MM.1S (cell line): ENCODE measurements at regions not wholly inside any gene's neighbourhood (a gene's known extent, or its start where the extent isn't known, plus 50 kb on each side); places are given as distances from the start of the nearest gene placed in this dataset.

Experiments used
- DNase-seq: peaks from one replicate; pipeline ENCODE4 v3.0.0-alpha.2; 2015
- H2AFZ ChIP-seq: fragments of 300-600 bp; sonication (generic); 2 replicates; pipeline ENCODE4 v1.6.0; 2016; ENCODE audit warnings: antibody characterized with exemption, low read length
- H3F3A ChIP-seq: fragments of 300-600 bp; sonication (generic); 2 replicates; pipeline ENCODE4 v1.6.1; 2016; ENCODE audit warnings: mild to moderate bottlenecking, antibody characterized with exemption, low read length, moderate library complexity, mixed read lengths; ENCODE audit not compliant: insufficient read depth
- H3K27ac ChIP-seq: fragments of 300-600 bp; sonication (generic); 2 replicates; pipeline ENCODE4 v1.5.1; 2016; ENCODE audit warnings: mild to moderate bottlenecking, low read length
- H3K27me3 ChIP-seq: fragments of 300-600 bp; sonication (generic); replicated peaks from 2 replicates; pipeline ENCODE4 v1.6.0; 2016; ENCODE audit warnings: low read length; ENCODE audit not compliant: insufficient read depth
- H3K36me3 ChIP-seq: fragments of 300-600 bp; sonication (generic); replicated peaks from 2 replicates; pipeline ENCODE4 v1.6.1; 2016; ENCODE audit warnings: mild to moderate bottlenecking, low read length, mixed read lengths; ENCODE audit not compliant: insufficient read depth
- H3K4me1 ChIP-seq: fragments of 300-600 bp; sonication (generic); 2 replicates; pipeline ENCODE4 v1.6.1; 2016; ENCODE audit warnings: low read length, mixed read lengths
- H3K4me2 ChIP-seq: fragments of 300-600 bp; sonication (generic); 2 replicates; pipeline ENCODE4 v1.6.0; 2016; ENCODE audit warnings: low read depth, low read length
- H3K4me3 ChIP-seq: fragments of 300-600 bp; sonication (generic); 2 replicates; pipeline ENCODE4 v1.5.1; 2016; ENCODE audit warnings: low read length, mixed read lengths
- H3K79me2 ChIP-seq: fragments of 300-600 bp; sonication (generic); 2 replicates; pipeline ENCODE4 v1.6.1; 2016; ENCODE audit warnings: mixed run types, low read length, mixed read lengths
- H3K9ac ChIP-seq: fragments of 300-600 bp; sonication (generic); 2 replicates; pipeline ENCODE4 v1.6.1; 2016; ENCODE audit warnings: low read length, mixed read lengths
- H3K9me2 ChIP-seq: fragments of 300-600 bp; sonication (generic); replicated peaks from 2 replicates; pipeline ENCODE4 v1.6.1; 2016; ENCODE audit warnings: mild to moderate bottlenecking, low read length, mixed read lengths; ENCODE audit not compliant: insufficient read depth
- H3K9me3 ChIP-seq: fragments of 300-600 bp; sonication (generic); replicated peaks from 2 replicates; pipeline ENCODE4 v1.6.1; 2016; ENCODE audit warnings: mild to moderate bottlenecking, low read length, mixed read lengths; ENCODE audit not compliant: insufficient read depth
- H4K20me1 ChIP-seq: fragments of 300-600 bp; sonication (generic); 2 replicates; pipeline ENCODE4 v1.6.1; 2016; ENCODE audit warnings: mild to moderate bottlenecking, low read length, moderate library complexity, mixed read lengths; ENCODE audit not compliant: insufficient read depth
- EZH2 ChIP-seq: fragments of 300-600 bp; sonication (generic); optimal IDR thresholded peaks from 2 replicates; pipeline ENCODE3; 2017; ENCODE audit warnings: low read depth, mild to moderate bottlenecking, antibody characterized with exemption, low read length, mixed read lengths
- EZH2phosphoT487 ChIP-seq: fragments of 300-600 bp; sonication (generic); IDR thresholded peaks from 2 replicates; pipeline ENCODE4 v1.6.1; 2018; ENCODE audit warnings: antibody characterized with exemption, low read length
- TF ChIP-seq, protein P1 (sequence below): fragments of 300-600 bp; sonication (generic); IDR thresholded peaks from 2 replicates; pipeline ENCODE4 v1.5.1; 2016; ENCODE audit warnings: antibody characterized with exemption, low read length, mixed read lengths

DNA sequence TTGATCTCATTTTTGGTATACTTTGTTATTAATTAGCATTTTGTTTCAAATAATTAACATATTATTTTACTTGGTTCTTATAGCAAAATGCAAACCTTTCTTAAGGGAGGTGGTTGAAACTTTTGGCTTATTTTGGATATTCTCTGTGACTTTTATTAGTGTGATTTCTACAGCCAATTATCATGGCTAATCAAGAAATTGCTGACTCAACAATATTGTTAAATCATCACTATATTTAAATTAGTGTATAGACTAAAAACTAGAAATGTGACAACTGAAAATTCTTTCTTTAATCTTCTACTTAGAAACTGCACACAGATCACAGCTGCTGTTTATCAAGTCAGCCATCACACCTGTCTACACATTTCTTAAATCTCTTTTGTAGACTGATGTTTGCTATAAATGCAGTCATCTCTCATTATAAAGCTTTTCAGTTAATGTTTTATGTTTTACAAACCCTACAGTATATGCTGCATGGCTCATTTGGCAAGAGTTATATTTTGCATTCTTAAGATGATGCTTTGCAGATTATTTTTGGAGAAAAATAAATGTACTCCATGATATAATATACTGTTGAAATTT, 389.8 kb upstream of the PCDH10 start:
- Histone ChIP-seq H3K9me2 (no peaks in the 10 kb centered on the region), H4K20me1 (no peaks in the 10 kb centered on the region), H3K4me3 (no peak overlapping the region), H3F3A (no peaks in the 10 kb centered on the region), H3K9ac (no peak overlapping the region), H3K9me3 (no peaks in the 10 kb centered on the region), H3K79me2 (no peaks in the 10 kb centered on the region), H3K27me3 (no peaks in the 10 kb centered on the region), H3K4me2 (no peak overlapping the region), H2AFZ (no peak overlapping the region), H3K4me1 (no peaks in the 10 kb centered on the region), H3K27ac (no peak overlapping the region), H3K36me3 (no peaks in the 10 kb centered on the region)
- TF ChIP-seq EZH2phosphoT487: no peak
- no peak for TF ChIP-seq EZH2
- TF ChIP-seq, protein P1, sequence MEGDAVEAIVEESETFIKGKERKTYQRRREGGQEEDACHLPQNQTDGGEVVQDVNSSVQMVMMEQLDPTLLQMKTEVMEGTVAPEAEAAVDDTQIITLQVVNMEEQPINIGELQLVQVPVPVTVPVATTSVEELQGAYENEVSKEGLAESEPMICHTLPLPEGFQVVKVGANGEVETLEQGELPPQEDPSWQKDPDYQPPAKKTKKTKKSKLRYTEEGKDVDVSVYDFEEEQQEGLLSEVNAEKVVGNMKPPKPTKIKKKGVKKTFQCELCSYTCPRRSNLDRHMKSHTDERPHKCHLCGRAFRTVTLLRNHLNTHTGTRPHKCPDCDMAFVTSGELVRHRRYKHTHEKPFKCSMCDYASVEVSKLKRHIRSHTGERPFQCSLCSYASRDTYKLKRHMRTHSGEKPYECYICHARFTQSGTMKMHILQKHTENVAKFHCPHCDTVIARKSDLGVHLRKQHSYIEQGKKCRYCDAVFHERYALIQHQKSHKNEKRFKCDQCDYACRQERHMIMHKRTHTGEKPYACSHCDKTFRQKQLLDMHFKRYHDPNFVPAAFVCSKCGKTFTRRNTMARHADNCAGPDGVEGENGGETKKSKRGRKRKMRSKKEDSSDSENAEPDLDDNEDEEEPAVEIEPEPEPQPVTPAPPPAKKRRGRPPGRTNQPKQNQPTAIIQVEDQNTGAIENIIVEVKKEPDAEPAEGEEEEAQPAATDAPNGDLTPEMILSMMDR: no peak
- DNase-seq: no peak

DNA sequence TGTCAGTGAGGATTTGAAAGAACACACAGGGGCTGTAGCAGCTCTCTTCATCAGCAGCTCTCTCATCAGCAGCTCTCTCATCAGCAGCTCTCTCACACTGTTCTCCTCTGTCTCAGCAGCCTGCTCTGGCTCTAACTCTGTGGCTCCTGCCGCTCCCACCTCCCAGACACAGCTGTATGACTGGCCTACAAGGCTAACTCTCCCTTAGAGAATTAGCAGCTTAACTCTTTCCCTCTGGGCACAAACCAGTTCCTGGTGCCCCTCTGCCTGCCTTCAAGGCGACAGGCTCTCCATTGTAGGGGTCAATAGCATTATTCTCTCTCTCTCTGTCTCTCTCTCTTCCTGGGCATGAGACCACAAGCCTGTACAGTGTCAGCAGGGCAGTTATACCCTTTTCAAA, 385.6 kb upstream of the PCDH10 start:
- no peaks in the 10 kb centered on the region for H3K79me2 ChIP-seq
- TF ChIP-seq, protein P1: no peak
- no peak for TF ChIP-seq EZH2phosphoT487
- TF ChIP-seq EZH2: no peak
- no peak overlapping the region for H3K4me3 ChIP-seq
- H3K27me3 ChIP-seq: no peaks in the 10 kb centered on the region
- H3F3A ChIP-seq: no peaks in the 10 kb centered on the region
- DNase-seq: no peak
- no peak overlapping the region for H3K27ac ChIP-seq
- H3K4me2 ChIP-seq: no peak overlapping the region
- no peak overlapping the region for H3K9ac ChIP-seq
- no peaks in the 10 kb centered on the region for H3K9me2 ChIP-seq
- H2AFZ ChIP-seq: no peak overlapping the region
- no peaks in the 10 kb centered on the region for H3K36me3 ChIP-seq
- H3K4me1 ChIP-seq: no peaks in the 10 kb centered on the region
- no peaks in the 10 kb centered on the region for H3K9me3 ChIP-seq
- H4K20me1 ChIP-seq: no peaks in the 10 kb centered on the region

DNA sequence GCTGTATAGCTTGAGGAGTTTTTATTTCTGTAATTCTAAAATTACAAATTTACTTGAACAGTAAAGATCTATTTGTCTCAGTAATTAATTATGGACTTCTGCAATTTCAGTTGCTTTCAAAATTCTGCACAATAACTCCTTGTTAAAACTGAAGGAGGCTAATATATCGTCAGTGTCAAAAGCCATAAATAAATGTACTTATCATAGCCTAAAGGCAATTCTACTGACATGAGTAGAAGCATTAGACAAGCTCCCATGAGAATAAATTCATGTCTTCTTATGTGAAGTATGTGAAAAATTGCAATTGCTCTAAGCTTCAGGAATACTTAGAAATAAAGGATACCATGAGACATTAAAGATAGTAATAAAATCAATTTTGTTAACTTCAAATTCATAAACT, 381.2 kb upstream of the PCDH10 start:
- Histone ChIP-seq H3K9me3 (no peaks in the 10 kb centered on the region), H2AFZ (no peak overlapping the region)

More for the DNA sequence above, 381.2 kb upstream of the PCDH10 start:
- Histone ChIP-seq H3K4me2 (no peak overlapping the region), H3K36me3 (no peaks in the 10 kb centered on the region), H3K9me2 (no peaks in the 10 kb centered on the region), H3K9ac (no peak overlapping the region), H3F3A (no peaks in the 10 kb centered on the region), H3K4me1 (no peaks in the 10 kb centered on the region), H4K20me1 (no peaks in the 10 kb centered on the region), H3K27me3 (no peaks in the 10 kb centered on the region), H3K27ac (no peak overlapping the region), H3K4me3 (no peak overlapping the region), H3K79me2 (no peaks in the 10 kb centered on the region)
- TF ChIP-seq EZH2phosphoT487 (no peak), EZH2 (no peak)
- TF ChIP-seq, protein P1: no peak
- no peak for DNase-seq
